Activated CD8-positive, alpha-beta memory T cell treated with anti-CD3 and anti-CD28 coated beads for 48 hours (primary cell): ENCODE measurements at regions not wholly inside any gene's neighbourhood (a gene's known extent, or its start where the extent isn't known, plus 50 kb on each side); places are given as distances from the start of the nearest gene placed in this dataset.

ENCODE experiments used
- DNase-seq, 3 experiments: peaks; one replicate each; pipeline ENCODE4 v3.0.0-alpha.2; 2020; ENCODE audit warnings: low read depth in 2 of 3, low spot score in 2 of 3

DNA sequence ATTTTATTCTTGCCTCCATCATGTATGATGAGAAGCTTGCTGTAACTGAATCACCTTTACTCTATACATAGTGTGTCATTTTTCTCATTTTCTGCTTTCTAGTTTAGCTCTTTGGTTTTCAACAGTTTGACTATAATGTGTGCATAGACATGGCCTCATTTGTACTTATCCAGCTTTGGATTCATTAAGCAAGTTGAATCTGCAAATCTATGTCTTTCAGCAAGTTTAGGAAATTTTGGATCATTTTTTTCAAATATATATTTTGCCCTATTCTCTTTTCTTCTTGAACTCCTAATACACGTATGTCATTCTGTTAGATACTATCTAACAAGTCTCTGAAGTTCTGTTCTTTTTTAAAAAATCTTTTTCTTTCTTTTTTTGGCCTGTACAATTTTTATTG lies 57.8 kb downstream of the PRLHR start:
- DNase-seq: no peak

DNA sequence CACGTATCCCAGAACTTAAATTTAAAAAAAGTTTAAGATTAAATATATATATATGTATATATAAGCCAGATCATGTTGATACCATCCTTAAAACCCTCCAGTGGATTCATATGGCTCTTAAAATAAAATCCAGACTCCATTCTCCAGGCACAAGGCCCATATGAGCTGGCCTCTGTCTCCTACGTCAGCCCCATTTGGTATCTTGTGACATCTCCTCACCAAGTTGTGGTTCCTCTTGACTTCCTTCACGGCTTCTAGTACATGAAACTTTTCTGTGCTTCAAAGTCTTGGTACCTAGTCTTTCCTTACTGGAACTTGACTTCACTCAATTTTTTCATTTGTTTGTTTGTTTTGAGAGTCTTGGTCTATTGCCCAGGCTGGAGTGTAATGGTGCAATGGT lies 61.3 kb downstream of the PRLHR start:
- DNase-seq: no peak

- DNase-seq: no peak
Measured at GRCh38 chr10:118531105-118531852, 64.2 kb downstream of the PRLHR start.

DNA sequence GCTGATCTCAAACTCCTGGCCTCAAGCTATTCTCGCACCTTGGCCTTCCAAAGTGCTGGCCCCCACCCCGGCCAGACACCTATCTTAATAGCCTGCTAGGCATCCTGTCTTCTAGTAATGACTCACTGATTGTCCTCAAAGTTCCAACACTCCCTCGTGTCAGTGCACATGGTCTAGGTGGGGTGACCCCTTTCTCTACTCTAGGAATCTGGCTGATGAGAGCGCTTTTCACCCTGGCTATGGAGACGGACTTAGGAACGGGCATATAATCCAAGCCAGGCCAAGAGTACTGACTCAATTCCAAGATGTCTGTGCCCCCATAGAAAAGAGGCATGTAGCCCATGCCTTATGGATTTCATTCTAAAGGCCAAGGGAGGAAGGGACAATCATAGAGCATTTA lies 67.0 kb downstream of the PRLHR start:
- no peak for DNase-seq

GRCh38 chr10:118523775-118524174 lies 71.7 kb downstream of the PRLHR start:
- DNase-seq: no peak

DNA sequence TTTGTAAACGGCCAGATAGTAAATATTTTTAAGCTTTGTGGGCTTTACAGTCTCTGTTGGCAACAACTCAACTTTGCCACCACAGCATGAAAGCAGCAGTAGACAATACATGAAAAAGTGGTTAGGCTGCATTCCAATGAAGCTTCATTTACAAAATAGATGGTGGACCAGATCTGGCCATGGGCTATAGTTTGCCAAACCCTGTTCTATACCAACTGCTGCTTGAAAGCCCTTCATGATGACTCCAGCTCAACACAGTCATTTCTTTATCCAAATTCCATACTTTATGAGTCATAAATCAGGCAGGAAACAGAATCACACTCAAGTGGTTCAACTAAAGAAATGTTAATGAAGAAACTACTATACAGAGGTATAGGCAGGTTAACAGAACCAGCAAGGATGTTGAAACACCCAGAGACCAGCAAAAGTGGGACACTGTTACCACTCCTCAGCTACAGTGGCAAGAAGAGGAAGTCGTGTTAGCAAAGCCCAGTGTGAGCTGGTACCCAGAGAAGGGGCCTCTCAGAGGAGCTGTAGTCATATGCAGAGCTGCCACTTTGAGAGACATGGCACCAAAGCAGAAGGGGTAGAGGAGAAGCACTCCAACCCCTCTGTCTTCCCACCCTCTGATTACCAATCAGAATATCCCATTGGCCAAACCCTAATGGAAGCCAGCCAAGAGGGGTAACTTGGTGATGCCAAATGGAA lies 72.5 kb downstream of the PRLHR start:
- no peak for DNase-seq

GRCh38 chr10:118521415-118522117 lies 73.9 kb downstream of the PRLHR start:
- no peak for DNase-seq

GRCh38 chr10:118520116-118520742 lies 75.2 kb downstream of the PRLHR start:
- DNase-seq: no peak

- DNase-seq: no peak
Measured at GRCh38 chr10:118518095-118518494, 77.4 kb downstream of the PRLHR start.

DNA sequence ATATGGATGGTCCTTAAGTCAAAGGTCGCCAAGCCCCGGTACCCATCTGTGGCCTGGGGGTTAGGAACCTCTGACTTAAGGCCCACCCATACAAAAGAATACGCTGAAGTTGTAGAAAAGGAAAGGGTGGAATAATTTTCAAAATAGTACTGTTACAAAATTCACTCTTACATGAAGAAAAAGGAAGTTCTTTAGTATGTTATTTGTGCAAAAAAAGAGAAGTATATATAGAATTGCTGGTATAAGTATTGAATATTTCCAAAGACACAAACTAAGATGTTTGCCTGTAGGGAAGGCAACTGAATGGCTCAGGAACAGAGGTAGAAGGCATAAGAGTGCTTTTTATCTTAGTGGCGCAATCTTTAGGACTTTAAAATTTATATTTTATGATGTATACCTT lies 78.7 kb downstream of the PRLHR start:
- no peak for DNase-seq

DNA sequence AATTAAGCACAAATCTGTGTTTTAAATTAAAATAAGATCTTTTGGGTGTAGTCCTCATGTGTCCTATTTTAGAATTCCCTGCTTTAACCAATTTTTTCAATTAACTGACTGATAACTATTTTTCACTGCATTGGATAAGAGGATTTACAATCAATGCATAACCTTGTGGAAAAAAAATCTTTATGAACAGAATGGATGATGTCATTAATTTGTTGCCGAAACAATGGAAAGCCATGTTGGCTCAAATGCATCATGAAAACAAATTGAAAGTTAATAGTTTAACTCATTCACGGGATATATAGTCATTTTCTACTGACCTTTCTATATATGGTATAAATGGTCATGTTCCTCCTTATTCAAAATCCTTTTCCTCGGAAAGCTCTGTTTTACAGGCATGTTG lies 82.3 kb downstream of the PRLHR start:
- no peak for DNase-seq

DNA sequence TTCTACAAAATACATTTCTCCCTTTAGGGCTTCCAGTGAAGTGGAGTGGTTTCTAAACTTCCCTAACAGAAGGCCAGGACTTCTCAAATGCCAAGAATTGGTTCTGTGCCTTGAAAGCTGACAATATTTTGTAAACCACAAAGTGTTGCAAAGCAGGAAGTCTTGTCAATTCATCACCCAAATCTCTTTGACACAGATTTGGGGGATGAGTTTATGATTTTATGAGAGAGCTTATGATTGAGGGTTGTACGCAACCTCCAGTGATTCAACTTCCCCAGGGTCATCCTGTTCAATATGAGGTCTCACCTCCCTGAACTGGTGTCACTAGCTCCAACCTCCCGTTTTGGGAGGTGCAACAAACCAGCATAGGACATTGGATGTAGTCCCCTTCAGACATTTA lies 83.7 kb downstream of the PRLHR start:
- no peak for DNase-seq

DNA sequence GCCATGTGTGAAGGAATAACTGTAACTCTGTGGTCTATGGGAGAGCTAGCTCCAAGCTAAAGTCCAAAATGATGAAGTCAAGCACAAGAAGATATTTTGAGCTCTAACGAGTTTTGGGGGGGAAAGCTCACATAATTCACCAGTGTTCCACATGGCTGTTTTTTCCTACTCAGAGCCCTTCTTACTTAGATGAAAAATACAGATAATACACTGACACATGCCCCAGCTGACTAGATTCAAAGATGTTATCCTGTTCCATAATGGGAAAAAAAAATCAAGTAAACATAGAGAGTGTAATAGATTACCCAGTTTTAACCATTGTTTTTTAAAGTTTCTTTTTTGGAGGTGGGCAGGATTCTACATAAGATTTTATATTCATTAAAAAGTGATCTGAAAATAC lies 86.6 kb downstream of the PRLHR start:
- no peak for DNase-seq

- DNase-seq: no peak
Measured at GRCh38 chr10:118508355-118508754, 87.1 kb downstream of the PRLHR start.

GRCh38 chr10:118506671-118507590 lies 88.5 kb downstream of the PRLHR start:
- no peak for DNase-seq

GRCh38 chr10:118505363-118505762 lies 90.1 kb downstream of the PRLHR start:
- DNase-seq: no peak

DNA sequence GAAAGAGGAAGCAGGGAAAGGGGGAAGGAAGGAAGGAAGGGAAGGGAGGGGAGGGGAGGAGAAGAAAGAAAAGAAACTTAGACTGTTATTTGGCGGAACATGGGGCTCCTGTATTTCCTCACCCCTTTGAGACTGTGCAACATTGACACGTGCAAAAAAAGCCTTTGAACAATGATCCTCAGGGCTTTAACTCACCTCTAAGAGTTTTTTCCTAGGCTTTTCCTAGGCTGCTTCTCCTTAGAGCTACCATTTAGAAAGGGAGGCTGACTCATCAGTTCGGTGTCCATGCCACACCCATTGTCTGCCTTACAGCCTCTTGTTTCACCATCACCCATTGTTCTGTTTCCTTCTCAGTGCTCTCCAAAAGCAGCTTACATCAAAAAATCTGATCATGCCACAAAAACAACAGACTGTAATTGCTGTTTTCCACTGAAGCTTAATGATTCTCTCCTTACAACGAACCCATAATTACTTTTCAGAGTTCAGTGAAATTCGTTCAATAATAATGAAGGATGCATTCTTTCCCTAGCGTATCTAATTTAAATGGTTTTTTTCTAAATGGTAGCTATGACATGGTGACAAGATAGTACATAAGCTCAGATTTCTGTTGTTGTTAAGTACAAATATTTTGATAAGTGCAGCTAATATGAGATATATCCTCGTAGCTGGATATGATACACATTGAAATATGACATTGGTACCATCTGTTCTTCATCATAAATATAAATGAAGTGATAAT lies 90.8 kb downstream of the PRLHR start:
- no peak for DNase-seq

- no peak for DNase-seq
Measured at GRCh38 chr10:118504044-118504443, 91.4 kb downstream of the PRLHR start.

GRCh38 chr10:118503192-118503591 lies 92.3 kb downstream of the PRLHR start:
- no peak for DNase-seq
